SK-N-SH treated with all-trans-retinoic acid at 6 μM for 48 hours (cell line): ENCODE measurements at regions not wholly inside any gene's neighbourhood (a gene's known extent, or its start where the extent isn't known, plus 50 kb on each side); places are given as distances from the start of the nearest gene placed in this dataset.

Source experiments
- ARNTL ChIP-seq: fragments of 450-650 bp; formaldehyde crosslinking; IDR thresholded peaks from 2 replicates; pipeline ENCODE4 v1.5.0; 2020; ENCODE audit warnings: low read depth, mild to moderate bottlenecking, moderate library complexity, borderline replicate concordance
- ESRRG ChIP-seq: fragments of 250-450 bp; sonication (Bioruptor Pico); IDR thresholded peaks from 2 replicates; pipeline ENCODE4 v1.6.1; 2021; ENCODE audit warnings: mild to moderate bottlenecking
- GLIS3 ChIP-seq: fragments of 250-450 bp; sonication (Bioruptor Pico); IDR thresholded peaks from 2 replicates; pipeline ENCODE4 v1.5.0; 2020; ENCODE audit warnings: mild to moderate bottlenecking, moderate library complexity
- PPARA ChIP-seq: fragments of 250-450 bp; sonication (Bioruptor Pico); IDR thresholded peaks from 2 replicates; pipeline ENCODE4 v1.5.0; 2020; ENCODE audit warnings: mild to moderate bottlenecking, borderline replicate concordance
- RARB ChIP-seq: fragments of 250-450 bp; sonication (Bioruptor Pico); IDR thresholded peaks from 2 replicates; pipeline ENCODE4 v1.8.0; 2021; ENCODE audit warnings: mild to moderate bottlenecking, moderate library complexity
- TOX ChIP-seq: fragments of 250-450 bp; sonication (Bioruptor Pico); IDR thresholded peaks from 2 replicates; pipeline ENCODE4 v1.8.0; 2021; ENCODE audit warnings: mild to moderate bottlenecking, moderate library complexity, borderline replicate concordance
- ZNF565 ChIP-seq: fragments of 450-650 bp; formaldehyde crosslinking; conservative IDR thresholded peaks from 2 replicates; pipeline ENCODE4 v1.5.0; 2020; ENCODE audit warnings: low read depth, mild to moderate bottlenecking, moderate library complexity
- ZNF8 ChIP-seq: fragments of 450-650 bp; formaldehyde crosslinking; IDR thresholded peaks from 2 replicates; pipeline ENCODE4 v1.5.0; 2020; ENCODE audit warnings: mild to moderate bottlenecking, moderate library complexity
- TF ChIP-seq, protein P1 (sequence below): fragments of 250-450 bp; sonication (Bioruptor Pico); IDR thresholded peaks from 2 replicates; pipeline ENCODE4 v1.8.0; 2020; ENCODE audit warnings: mild to moderate bottlenecking, moderate library complexity, borderline replicate concordance

DNA sequence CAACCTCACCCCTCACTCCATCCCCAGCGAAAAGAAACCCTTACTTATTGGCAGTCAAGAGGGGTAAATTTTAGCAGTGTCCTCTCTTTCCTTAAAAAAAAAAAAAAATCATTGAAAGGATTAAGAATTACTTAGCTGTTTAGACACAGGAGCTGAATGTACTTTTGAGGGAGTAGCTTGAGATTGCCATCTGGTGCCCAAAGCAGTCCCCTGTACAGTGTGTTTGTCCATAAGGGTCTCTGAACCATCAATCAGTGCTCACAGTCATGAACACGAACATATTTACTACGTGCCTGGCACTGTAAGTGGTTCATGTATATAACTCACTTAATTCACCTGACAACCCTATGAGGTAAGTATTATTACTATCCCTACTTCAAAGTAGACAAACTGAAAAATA lies 463.5 kb downstream of the RAP2B start:
- TF ChIP-seq ZNF8 = no peak
- no peak for TF ChIP-seq GLIS3 (CRISPR knock-in tag)
- no peak for TF ChIP-seq TOX (CRISPR knock-in tag)
- TF ChIP-seq, protein P1, sequence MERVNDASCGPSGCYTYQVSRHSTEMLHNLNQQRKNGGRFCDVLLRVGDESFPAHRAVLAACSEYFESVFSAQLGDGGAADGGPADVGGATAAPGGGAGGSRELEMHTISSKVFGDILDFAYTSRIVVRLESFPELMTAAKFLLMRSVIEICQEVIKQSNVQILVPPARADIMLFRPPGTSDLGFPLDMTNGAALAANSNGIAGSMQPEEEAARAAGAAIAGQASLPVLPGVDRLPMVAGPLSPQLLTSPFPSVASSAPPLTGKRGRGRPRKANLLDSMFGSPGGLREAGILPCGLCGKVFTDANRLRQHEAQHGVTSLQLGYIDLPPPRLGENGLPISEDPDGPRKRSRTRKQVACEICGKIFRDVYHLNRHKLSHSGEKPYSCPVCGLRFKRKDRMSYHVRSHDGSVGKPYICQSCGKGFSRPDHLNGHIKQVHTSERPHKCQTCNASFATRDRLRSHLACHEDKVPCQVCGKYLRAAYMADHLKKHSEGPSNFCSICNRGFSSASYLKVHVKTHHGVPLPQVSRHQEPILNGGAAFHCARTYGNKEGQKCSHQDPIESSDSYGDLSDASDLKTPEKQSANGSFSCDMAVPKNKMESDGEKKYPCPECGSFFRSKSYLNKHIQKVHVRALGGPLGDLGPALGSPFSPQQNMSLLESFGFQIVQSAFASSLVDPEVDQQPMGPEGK (CRISPR knock-in tag) = no peak
- TF ChIP-seq ESRRG (CRISPR knock-in tag) = no peak
- TF ChIP-seq PPARA (CRISPR knock-in tag) = no peak
- no peak for TF ChIP-seq RARB (CRISPR knock-in tag)
- TF ChIP-seq ARNTL (CRISPR knock-in tag) = no peak
- no peak for TF ChIP-seq ZNF565 (CRISPR knock-in tag)
